HEK293 (cell line): ENCODE measurements at regions not wholly inside any gene's neighbourhood (a gene's known extent, or its start where the extent isn't known, plus 50 kb on each side); places are given as distances from the start of the nearest gene placed in this dataset.
"Not testable (repeated sequence)": the region's sequence is repeated elsewhere in the genome, so short reads cannot be mapped to it uniquely, and the experiment has no call there.

Experiments
- CTCF ChIA-PET: fragments of 350-600 bp; formaldehyde crosslinking; extraction: SDS; loops from one replicate; lab custom pipeline; 2021; ENCODE audit warnings: antibody characterized with exemption; lab: Yijun Ruan, JAX
- POLR2A ChIA-PET: fragments of 300-600 bp; formaldehyde crosslinking; extraction: SDS; loops from one replicate; lab custom pipeline; 2020; ENCODE audit warnings: antibody characterized with exemption, inconsistent platforms; lab: Yijun Ruan, JAX
- H3K27ac ChIP-seq: fragments of 200-500 bp; sonication (Bioruptor generic); 2 replicates; pipeline ENCODE4 v1.5.1; 2014; ENCODE audit warnings: low read depth, low read length, control low read depth, inconsistent platforms; ENCODE audit errors: extremely low read depth
- H3K36me3 ChIP-seq, 2 experiments: fragments of 200-500 bp in 1 of 2; sonication (Bioruptor generic) in 1 of 2; 1 replicate in 1 of 2; 2 replicates in 1 of 2; pipeline ENCODE4 v1.5.1; 2014 to 2017; ENCODE audit warnings: inconsistent platforms in 2 of 2, low read length in 2 of 2; ENCODE audit not compliant: control insufficient read depth in 2 of 2, insufficient read depth in 1 of 2
- H3K4me1 ChIP-seq: fragments of 200-500 bp; sonication (Bioruptor generic); 2 replicates; pipeline ENCODE4 v1.5.1; 2014; ENCODE audit warnings: mild to moderate bottlenecking, low read length, inconsistent platforms; ENCODE audit not compliant: control insufficient read depth, insufficient read depth
- H3K4me3 ChIP-seq: 2 replicates; pipeline ENCODE4 v1.5.1; 2011; ENCODE audit warnings: low read depth, mild to moderate bottlenecking, control low read depth, low read length, moderate library complexity
- H3K9me3 ChIP-seq: fragments of 200-500 bp; sonication (Bioruptor generic); 2 replicates; pipeline ENCODE4 v1.5.1; 2014; ENCODE audit warnings: low read depth, low read length, inconsistent platforms; ENCODE audit not compliant: control insufficient read depth, insufficient read depth
- GFI1B ChIP-seq: fragments of 450-650 bp; formaldehyde crosslinking; IDR thresholded peaks from 2 replicates; pipeline ENCODE4 v1.5.1; 2016; ENCODE audit warnings: missing biosample characterization, missing genetic modification characterization
- SALL2 ChIP-seq: fragments of 450-650 bp; formaldehyde crosslinking; IDR thresholded peaks from 2 replicates; pipeline ENCODE4 v1.5.0; 2017; ENCODE audit warnings: missing biosample characterization, mild to moderate bottlenecking, missing genetic modification characterization, borderline replicate concordance
- SP2 ChIP-seq: fragments of 450-650 bp; formaldehyde crosslinking; IDR thresholded peaks from 2 replicates; pipeline ENCODE4 v1.5.1; 2016; ENCODE audit warnings: missing biosample characterization, missing genetic modification characterization
- SP7 ChIP-seq: fragments of 450-650 bp; formaldehyde crosslinking; IDR thresholded peaks from 2 replicates; pipeline ENCODE4 v1.5.1; 2016; ENCODE audit warnings: missing biosample characterization, missing genetic modification characterization
- ZNF280C ChIP-seq: fragments of 450-650 bp; formaldehyde crosslinking; IDR thresholded peaks from 2 replicates; pipeline ENCODE4 v1.5.1; 2016; ENCODE audit warnings: missing biosample characterization, missing genetic modification characterization
- ZNF292 ChIP-seq: fragments of 450-650 bp; formaldehyde crosslinking; IDR thresholded peaks from 2 replicates; pipeline ENCODE4 v1.5.1; 2016; ENCODE audit warnings: low read depth, missing biosample characterization, missing genetic modification characterization, borderline replicate concordance
- ZNF341 ChIP-seq: fragments of 450-650 bp; formaldehyde crosslinking; IDR thresholded peaks from 2 replicates; pipeline ENCODE4; 2016; ENCODE audit warnings: low read depth, missing biosample characterization, missing genetic modification characterization
- ZNF624 ChIP-seq: fragments of 450-650 bp; formaldehyde crosslinking; IDR thresholded peaks from 2 replicates; pipeline ENCODE4 v1.5.1; 2017; ENCODE audit warnings: missing biosample characterization, missing genetic modification characterization
- ZNF707 ChIP-seq: fragments of 450-650 bp; formaldehyde crosslinking; IDR thresholded peaks from 2 replicates; pipeline ENCODE4 v1.5.1; 2016; ENCODE audit warnings: missing biosample characterization, missing genetic modification characterization
- ZNF777 ChIP-seq: fragments of 450-650 bp; formaldehyde crosslinking; IDR thresholded peaks from 2 replicates; pipeline ENCODE4 v1.5.1; 2017; ENCODE audit warnings: missing biosample characterization, missing genetic modification characterization, borderline replicate concordance
- TF ChIP-seq, protein P1 (sequence below): fragments of 450-650 bp; formaldehyde crosslinking; IDR thresholded peaks from 2 replicates; pipeline ENCODE4 v1.5.1; 2016; ENCODE audit warnings: missing biosample characterization, missing genetic modification characterization

- Histone ChIP-seq H3K36me3 (no peaks in the 10 kb centered on the region), H3K9me3 (no peaks in the 10 kb centered on the region), H3K27ac (no peak overlapping the region), H3K4me3 (no peak overlapping the region), H3K4me1 (no peaks in the 10 kb centered on the region)
- TF ChIP-seq ZNF341 (tag by site-specific recombination): no peak
- TF ChIP-seq SP2 (tag by site-specific recombination): no peak
- TF ChIP-seq GFI1B (tag by site-specific recombination): no peak
- no peak for TF ChIP-seq ZNF292 (tag by site-specific recombination)
- ChIA-PET CTCF (no interaction called here), POLR2A (no interaction called here)
These were observed 1113.1 kb downstream of the STIM2 start for GRCh38 chr4:27973700-27974099.

GRCh38 chr4:27974339-27974738 is 1113.7 kb downstream of the STIM2 start:
- H3K27ac ChIP-seq: no peak overlapping the region
- H3K9me3 ChIP-seq: no peaks in the 10 kb centered on the region
- TF ChIP-seq ZNF624 (tag by site-specific recombination) (no peak), SP7 (tag by site-specific recombination) (no peak), ZNF280C (tag by site-specific recombination) (no peak), ZNF777 (tag by site-specific recombination) (no peak), ZNF707 (tag by site-specific recombination) (no peak), SP2 (tag by site-specific recombination) (no peak), SALL2 (tag by site-specific recombination) (no peak)
- TF ChIP-seq, protein P1, sequence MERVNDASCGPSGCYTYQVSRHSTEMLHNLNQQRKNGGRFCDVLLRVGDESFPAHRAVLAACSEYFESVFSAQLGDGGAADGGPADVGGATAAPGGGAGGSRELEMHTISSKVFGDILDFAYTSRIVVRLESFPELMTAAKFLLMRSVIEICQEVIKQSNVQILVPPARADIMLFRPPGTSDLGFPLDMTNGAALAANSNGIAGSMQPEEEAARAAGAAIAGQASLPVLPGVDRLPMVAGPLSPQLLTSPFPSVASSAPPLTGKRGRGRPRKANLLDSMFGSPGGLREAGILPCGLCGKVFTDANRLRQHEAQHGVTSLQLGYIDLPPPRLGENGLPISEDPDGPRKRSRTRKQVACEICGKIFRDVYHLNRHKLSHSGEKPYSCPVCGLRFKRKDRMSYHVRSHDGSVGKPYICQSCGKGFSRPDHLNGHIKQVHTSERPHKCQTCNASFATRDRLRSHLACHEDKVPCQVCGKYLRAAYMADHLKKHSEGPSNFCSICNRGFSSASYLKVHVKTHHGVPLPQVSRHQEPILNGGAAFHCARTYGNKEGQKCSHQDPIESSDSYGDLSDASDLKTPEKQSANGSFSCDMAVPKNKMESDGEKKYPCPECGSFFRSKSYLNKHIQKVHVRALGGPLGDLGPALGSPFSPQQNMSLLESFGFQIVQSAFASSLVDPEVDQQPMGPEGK (tag by site-specific recombination): no peak
- TF ChIP-seq, all 188 proteins: peak for 0
- Histone ChIP-seq H3K4me3 (no peak overlapping the region), H3K36me3 (no peaks in the 10 kb centered on the region), H3K4me1 (no peaks in the 10 kb centered on the region)
- ChIA-PET POLR2A (no interaction called here), CTCF (no interaction called here)

DNA sequence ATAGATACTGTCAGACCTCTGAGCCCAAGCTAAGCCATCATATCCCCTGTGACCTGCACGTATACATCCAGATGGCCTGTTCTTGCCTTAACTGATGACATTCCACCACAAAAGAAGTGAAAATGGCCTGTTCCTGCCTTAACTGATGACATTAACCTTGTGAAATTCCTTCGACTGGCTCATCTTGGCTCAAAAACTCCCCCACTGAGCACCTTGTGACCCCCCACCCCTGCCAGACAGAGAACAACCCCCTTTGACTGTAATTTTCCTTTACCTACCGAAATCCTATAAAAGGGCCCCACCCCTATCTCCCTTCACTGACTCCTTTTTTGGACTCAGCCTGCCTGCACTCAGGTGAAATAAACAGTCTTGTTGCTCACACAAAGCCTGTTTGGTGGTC is 1114.2 kb downstream of the STIM2 start:
- H3K27ac ChIP-seq, CTCF ChIA-PET, H3K9me3 ChIP-seq, POLR2A ChIA-PET, H3K4me1 ChIP-seq, H3K36me3 ChIP-seq, H3K4me3 ChIP-seq: not testable (repeated sequence)

- CTCF ChIA-PET, H3K4me3 ChIP-seq, H3K36me3 ChIP-seq, H3K9me3 ChIP-seq, H3K27ac ChIP-seq, H3K4me1 ChIP-seq, POLR2A ChIA-PET: not testable (repeated sequence)
These were observed 1117.9 kb downstream of the STIM2 start for GRCh38 chr4:27978427-27979109.
